ENCODE measurements at regions not wholly inside any gene's neighbourhood (a gene's known extent, or its start where the extent isn't known, plus 50 kb on each side); places are given as distances from the start of the nearest gene placed in this dataset.

DNA sequence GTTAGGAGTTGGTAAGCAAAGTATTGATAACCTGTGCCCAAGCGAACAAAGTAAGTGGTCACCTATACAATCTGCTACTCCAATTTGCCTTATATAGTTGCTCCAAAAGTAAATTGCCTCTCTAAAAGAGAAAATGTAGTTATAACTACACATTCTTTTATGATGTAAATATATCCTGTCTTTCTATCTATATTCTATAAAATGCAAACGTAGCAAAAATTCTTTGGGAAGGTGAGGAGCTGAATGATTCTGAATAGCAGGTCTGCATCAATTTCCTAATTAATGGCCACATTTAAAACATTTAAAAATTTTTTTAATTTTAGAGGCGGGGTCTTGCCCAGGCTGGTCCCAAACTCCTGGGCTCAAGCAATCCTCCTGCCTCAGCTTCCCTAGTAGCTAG lies 64.2 kb upstream of the ASIP start:
- no peak for DNase-seq (ENCODE audit: low read depth)
- TF ChIP-seq, protein P1, sequence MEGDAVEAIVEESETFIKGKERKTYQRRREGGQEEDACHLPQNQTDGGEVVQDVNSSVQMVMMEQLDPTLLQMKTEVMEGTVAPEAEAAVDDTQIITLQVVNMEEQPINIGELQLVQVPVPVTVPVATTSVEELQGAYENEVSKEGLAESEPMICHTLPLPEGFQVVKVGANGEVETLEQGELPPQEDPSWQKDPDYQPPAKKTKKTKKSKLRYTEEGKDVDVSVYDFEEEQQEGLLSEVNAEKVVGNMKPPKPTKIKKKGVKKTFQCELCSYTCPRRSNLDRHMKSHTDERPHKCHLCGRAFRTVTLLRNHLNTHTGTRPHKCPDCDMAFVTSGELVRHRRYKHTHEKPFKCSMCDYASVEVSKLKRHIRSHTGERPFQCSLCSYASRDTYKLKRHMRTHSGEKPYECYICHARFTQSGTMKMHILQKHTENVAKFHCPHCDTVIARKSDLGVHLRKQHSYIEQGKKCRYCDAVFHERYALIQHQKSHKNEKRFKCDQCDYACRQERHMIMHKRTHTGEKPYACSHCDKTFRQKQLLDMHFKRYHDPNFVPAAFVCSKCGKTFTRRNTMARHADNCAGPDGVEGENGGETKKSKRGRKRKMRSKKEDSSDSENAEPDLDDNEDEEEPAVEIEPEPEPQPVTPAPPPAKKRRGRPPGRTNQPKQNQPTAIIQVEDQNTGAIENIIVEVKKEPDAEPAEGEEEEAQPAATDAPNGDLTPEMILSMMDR (IDR thresholded peaks at IDR 0.05; ENCODE audit: control insufficient read depth, extremely low read depth, insufficient read depth) = no peak

DNA sequence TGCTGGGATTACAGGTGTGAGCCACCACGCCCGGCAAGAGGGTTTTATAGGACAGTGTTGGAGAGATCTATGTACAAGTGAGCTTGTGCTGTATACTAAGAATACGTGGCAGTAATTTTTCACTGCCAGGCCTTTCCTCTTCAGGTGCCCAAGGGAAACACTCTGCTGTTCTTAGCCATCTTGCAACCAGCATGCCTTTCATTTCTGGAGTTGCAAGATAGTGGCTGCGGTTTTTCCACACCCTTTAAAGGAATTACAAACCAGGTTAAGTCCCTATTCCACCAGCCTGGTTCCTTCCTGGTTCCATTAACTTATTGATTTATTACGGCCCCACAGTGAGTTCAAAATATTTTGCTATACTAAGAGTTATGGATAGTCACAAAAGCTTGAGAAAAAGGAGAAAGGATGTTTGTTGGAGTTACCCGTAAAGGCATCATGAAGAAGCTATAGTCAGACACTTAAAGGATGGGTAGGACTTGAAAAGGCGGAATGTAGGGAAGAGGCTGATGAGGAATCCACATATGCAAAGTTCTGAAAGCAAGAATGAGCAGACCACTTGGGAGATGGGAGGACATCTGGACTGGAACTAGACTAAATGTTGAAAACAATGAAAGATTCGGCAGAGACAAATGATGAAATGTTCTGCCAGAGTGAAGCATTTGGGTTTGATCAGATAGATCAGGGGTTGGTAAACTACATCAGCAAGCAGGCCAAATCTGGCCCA lies 61.4 kb upstream of the ASIP start:
- DNase-seq (ENCODE audit: low read depth) = no peak
- no peak overlapping the region for H3K4me3 ChIP-seq (ENCODE audit: low read depth, low read length)
- TF ChIP-seq, protein P1 (IDR thresholded peaks at IDR 0.05; ENCODE audit: control insufficient read depth, extremely low read depth, insufficient read depth) = no peak

More for the DNA sequence above, 64.2 kb upstream of the ASIP start:
- no peak overlapping the region for H3K4me3 ChIP-seq (ENCODE audit: low read depth, low read length)

DNA sequence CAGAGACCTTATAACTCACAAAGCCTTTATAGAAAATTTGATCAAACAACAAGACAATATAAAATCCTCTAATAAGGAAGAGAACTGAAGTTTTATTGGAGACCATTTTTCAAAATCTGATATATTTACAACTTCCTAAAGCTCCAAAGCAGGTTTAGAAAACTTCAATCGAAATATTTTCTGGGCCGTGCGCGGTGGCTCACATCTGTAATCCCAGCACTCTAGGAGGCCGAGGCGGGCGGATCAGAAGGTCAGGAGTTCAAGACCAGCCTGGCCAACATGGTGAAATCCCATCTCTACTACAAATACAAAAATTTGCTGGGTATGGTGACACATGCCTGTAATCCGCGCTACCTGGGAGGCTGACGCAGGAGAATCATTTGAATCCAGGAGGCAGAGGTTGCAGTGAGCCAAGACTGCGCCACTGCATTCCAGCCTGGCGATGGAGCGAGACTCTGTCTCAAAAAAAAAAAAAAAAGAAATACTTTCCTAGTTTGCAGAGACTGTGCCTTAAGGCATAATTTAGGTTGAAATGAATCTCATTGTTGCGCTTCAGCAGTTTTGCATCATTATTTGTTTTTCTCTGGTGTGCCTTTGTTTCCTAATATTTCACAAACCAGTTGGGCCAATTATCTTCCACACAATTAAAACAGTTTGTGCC lies 60.6 kb upstream of the ASIP start:
- no peak overlapping the region for H3K4me3 ChIP-seq (ENCODE audit: low read depth, low read length)
- TF ChIP-seq, protein P1 (IDR thresholded peaks at IDR 0.05; ENCODE audit: control insufficient read depth, extremely low read depth, insufficient read depth) = no peak
- no peak for DNase-seq (ENCODE audit: low read depth)

DNA sequence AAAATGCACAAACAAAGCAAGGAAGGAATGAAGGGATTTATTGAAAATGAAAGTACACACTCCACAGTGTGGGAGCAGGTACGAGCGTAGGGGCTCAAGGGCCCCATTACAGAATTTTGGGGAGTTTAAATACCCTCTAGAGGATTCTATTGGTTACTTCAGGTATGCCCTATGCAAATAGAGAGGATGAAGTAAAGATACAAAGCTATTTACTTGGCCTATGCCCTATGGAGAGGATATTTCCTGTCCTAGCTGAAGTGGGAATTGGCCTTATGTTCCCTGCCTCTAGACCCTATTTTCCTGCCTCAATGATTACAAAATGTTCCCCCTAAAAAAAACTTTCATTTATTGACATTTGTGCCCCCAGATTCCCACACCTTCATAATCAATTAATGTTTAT lies 59.7 kb upstream of the ASIP start:
- H3K4me3 ChIP-seq (ENCODE audit: low read depth, low read length) = no peak overlapping the region
- no peak for DNase-seq (ENCODE audit: low read depth)
- TF ChIP-seq, protein P1 (IDR thresholded peaks at IDR 0.05; ENCODE audit: control insufficient read depth, extremely low read depth, insufficient read depth) = no peak

DNA sequence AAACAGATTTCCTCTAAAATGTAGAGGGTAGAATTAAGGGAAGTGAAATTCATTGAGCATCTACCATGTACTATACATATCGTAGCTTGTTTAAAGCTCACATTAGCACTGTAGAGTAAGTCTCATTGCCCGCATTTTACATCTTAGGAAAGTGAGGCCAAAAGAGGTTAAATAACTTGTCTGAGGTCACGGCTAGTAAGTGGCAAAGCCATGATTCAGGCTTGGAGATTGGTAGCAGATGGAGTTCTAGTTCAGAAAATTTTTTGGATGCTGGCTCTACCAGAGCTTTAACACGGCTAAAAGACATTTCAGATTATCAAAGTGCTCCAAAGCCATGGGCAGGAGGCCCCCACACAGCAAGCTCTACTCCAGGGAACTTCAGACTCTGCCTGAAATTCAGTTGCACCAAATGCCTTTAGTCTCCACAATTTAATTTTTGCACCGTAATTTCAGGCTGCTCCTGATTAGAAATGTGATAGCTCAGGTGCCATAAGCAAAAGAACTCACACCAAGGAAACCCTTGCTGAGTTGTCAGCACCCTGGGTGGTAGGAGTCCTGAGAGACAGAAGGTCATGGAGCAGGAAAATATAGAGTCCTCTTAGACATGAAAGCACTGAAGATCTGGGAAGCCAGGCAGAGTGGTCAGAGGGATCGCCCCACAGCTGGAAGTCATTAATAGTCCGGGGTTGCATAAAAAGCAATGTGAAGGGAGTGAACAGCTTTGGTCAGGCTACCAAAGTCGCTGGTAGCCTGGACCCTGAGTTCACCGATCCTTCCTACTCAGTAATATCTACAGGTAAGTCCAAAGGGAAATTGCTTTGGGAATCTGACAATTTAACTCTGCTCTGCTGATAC lies 55.2 kb upstream of the ASIP start:
- no peak for DNase-seq (ENCODE audit: low read depth)
- no peak overlapping the region for H3K4me3 ChIP-seq (ENCODE audit: low read depth, low read length)
- TF ChIP-seq, protein P1 (IDR thresholded peaks at IDR 0.05; ENCODE audit: control insufficient read depth, extremely low read depth, insufficient read depth) = no peak

DNA sequence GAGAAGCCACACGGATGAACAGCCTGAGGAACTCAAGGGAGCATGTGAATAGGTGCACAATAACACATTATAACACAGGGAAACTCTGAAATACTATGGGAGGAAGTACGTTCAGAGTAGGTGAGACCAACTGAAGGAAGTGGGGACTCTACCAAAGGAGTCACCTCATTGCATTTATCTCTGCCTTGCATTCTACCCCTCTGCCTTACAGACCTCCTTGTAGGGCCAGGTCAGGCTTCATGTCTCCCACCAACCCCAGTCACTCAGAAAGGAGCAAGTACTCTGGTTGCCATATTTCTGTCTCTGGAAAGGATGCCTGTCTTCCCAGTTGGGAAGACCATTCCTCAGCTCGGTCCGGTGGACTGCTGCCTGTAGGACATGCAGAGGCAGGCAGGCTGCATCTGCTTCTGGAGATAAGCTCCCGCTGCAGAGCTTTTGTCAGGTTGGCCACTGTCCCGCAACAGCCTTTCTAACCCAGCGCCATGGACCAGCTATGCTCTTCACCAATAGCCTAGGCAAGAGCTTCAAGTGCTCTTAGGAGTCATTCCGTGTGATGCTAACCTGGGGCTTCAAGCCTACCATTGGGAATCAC lies 51.6 kb upstream of the ASIP start:
- no peak for DNase-seq (ENCODE audit: low read depth)
- TF ChIP-seq, protein P1 (IDR thresholded peaks at IDR 0.05; ENCODE audit: control insufficient read depth, extremely low read depth, insufficient read depth) = no peak
- no peak overlapping the region for H3K4me3 ChIP-seq (ENCODE audit: low read depth, low read length)

Data from LNCaP clone FGC (cell line).